Keratinocyte (primary cell): ENCODE measurements at regions not wholly inside any gene's neighbourhood (a gene's known extent, or its start where the extent isn't known, plus 50 kb on each side); places are given as distances from the start of the nearest gene placed in this dataset.

ENCODE experiments used
- DNase-seq: peaks from one replicate; pipeline ENCODE4 v3.0.0-alpha.2; 2011; ENCODE audit warnings: low read depth, missing footprints, low spot score
- FAIRE-seq: peaks from 2 replicates; lab custom pipeline; 2011; peaks lifted over from hg19 to GRCh38; lab: Jason Lieb, UNC
- H2AFZ ChIP-seq: 2 replicates; pipeline ENCODE4 v1.6.0; 2012; ENCODE audit warnings: low read length, control low read depth, inconsistent platforms; ENCODE audit not compliant: control insufficient read depth
- H3K27ac ChIP-seq: 2 replicates; pipeline ENCODE4 v1.5.1; 2011; ENCODE audit warnings: low read length; ENCODE audit not compliant: control insufficient read depth, insufficient read depth
- H3K27me3 ChIP-seq: 3 replicates; pipeline ENCODE4 v1.6.0; 2011; ENCODE audit warnings: low read length; ENCODE audit not compliant: control insufficient read depth, insufficient read depth; ENCODE audit errors: extremely low read depth
- H3K36me3 ChIP-seq, 2 experiments: 2 replicates in 1 of 2; 3 replicates in 1 of 2; pipeline ENCODE4 v1.5.1; 2011; ENCODE audit warnings: low read length in 2 of 2, mild to moderate bottlenecking in 1 of 2; ENCODE audit not compliant: control insufficient read depth in 2 of 2, insufficient read depth in 2 of 2; ENCODE audit errors: extremely low read depth in 1 of 2
- H3K4me1 ChIP-seq: 3 replicates; pipeline ENCODE4 v1.5.1; 2011; ENCODE audit warnings: low read length; ENCODE audit not compliant: control insufficient read depth, insufficient read depth; ENCODE audit errors: extremely low read depth
- H3K4me2 ChIP-seq: 3 replicates; pipeline ENCODE4 v1.6.0; 2011; ENCODE audit warnings: low read depth, low read length; ENCODE audit not compliant: control insufficient read depth, insufficient read depth; ENCODE audit errors: extremely low read depth
- H3K4me3 ChIP-seq, 3 experiments: fragments of 200-600 bp in 1 of 3; sonication (generic) in 1 of 3; 2 replicates in 2 of 3; 3 replicates in 1 of 3; pipeline ENCODE4 v1.5.1; 2011 to 2016; ENCODE audit warnings: low read length in 3 of 3, mild to moderate bottlenecking in 3 of 3, control low read depth in 2 of 3, inconsistent platforms in 1 of 3, low read depth in 1 of 3, mixed read lengths in 1 of 3, mixed run types in 1 of 3, moderate library complexity in 1 of 3; ENCODE audit not compliant: control insufficient read depth in 2 of 3, insufficient read depth in 2 of 3; ENCODE audit errors: extremely low read depth in 1 of 3
- H3K79me2 ChIP-seq: 2 replicates; pipeline ENCODE4 v1.6.0; 2012; ENCODE audit warnings: low read length; ENCODE audit not compliant: control insufficient read depth, insufficient read depth
- H3K9ac ChIP-seq: 3 replicates; pipeline ENCODE4 v1.6.0; 2011; ENCODE audit warnings: low read length; ENCODE audit not compliant: control insufficient read depth, insufficient read depth; ENCODE audit errors: extremely low read depth
- H3K9me1 ChIP-seq: 3 replicates; pipeline ENCODE4 v1.6.0; 2011; ENCODE audit warnings: low read length; ENCODE audit not compliant: control insufficient read depth, insufficient read depth; ENCODE audit errors: extremely low read depth
- H3K9me3 ChIP-seq: 2 replicates; pipeline ENCODE4 v1.5.1; 2012; ENCODE audit warnings: low read depth, low read length; ENCODE audit not compliant: control insufficient read depth
- H4K20me1 ChIP-seq: 3 replicates; pipeline ENCODE4 v1.6.0; 2011; ENCODE audit warnings: low read length; ENCODE audit not compliant: control insufficient read depth, insufficient read depth; ENCODE audit errors: extremely low read depth
- CTCF ChIP-seq, 3 experiments: IDR thresholded peaks in 1 of 3; conservative IDR thresholded peaks in 1 of 3; optimal IDR thresholded peaks in 1 of 3; 2 replicates in 2 of 3; 3 replicates in 1 of 3; pipeline versions ENCODE3 to v1.5.1; 2011; ENCODE audit warnings: low read length in 3 of 3, mild to moderate bottlenecking in 3 of 3, moderate library complexity in 2 of 3, control low read depth in 1 of 3, inconsistent platforms in 1 of 3; ENCODE audit not compliant: insufficient read depth in 2 of 3; ENCODE audit errors: extremely low read depth in 1 of 3
- EZH2 ChIP-seq: IDR thresholded peaks from one replicate; pipeline ENCODE4 v1.6.1; 2012; ENCODE audit warnings: inconsistent platforms, mild to moderate bottlenecking, low read length, moderate library complexity
- dilution Hi-C: fragments of 300-500 bp; cut with MboI; formaldehyde crosslinking; loops from one replicate; pipeline ENCODE4 v1.7.0; 2020; ENCODE audit warnings: low sequenced_read_pairs; ENCODE audit not compliant: extremely low pct_ligation_motif_present

GRCh38 chr4:94116842-94117241 is 90.8 kb upstream of the SMARCAD1 start:
- Histone ChIP-seq H3K36me3 (no peaks in the 10 kb centered on the region), H3K27me3 (no peaks in the 10 kb centered on the region), H2AFZ (no peak overlapping the region), H3K27ac (no peak overlapping the region), H4K20me1 (no peaks in the 10 kb centered on the region), H3K4me2 (no peak overlapping the region), H3K9me3 (no peaks in the 10 kb centered on the region), H3K4me1 (no peaks in the 10 kb centered on the region), H3K79me2 (no peaks in the 10 kb centered on the region), H3K4me3 (no peak overlapping the region), H3K9ac (no peak overlapping the region), H3K9me1 (no peaks in the 10 kb centered on the region)
- no peak for TF ChIP-seq EZH2
- TF ChIP-seq CTCF (optimal IDR thresholded peaks at IDR 0.05 in 1 of 3, IDR thresholded peaks at IDR 0.05 in 1 of 3, conservative IDR thresholded peaks at IDR 0.05 in 1 of 3; ENCODE audit: extremely low read depth in 1 of 3, insufficient read depth in 2 of 3, low read length in 3 of 3): no peak
- no peak for FAIRE-seq
- DNase-seq: no peak
- dilution Hi-C loops: no loop called here

- Histone ChIP-seq H3K9me3 (no peaks in the 10 kb centered on the region), H3K4me2 (no peak overlapping the region), H3K27me3 (no peaks in the 10 kb centered on the region), H3K36me3 (no peaks in the 10 kb centered on the region), H3K79me2 (no peaks in the 10 kb centered on the region), H4K20me1 (no peaks in the 10 kb centered on the region), H3K4me1 (no peaks in the 10 kb centered on the region), H3K9ac (no peak overlapping the region), H3K27ac (no peak overlapping the region), H3K4me3 (no peak overlapping the region), H3K9me1 (no peaks in the 10 kb centered on the region), H2AFZ (no peak overlapping the region)
- dilution Hi-C loops: no loop called here
- DNase-seq: no peak
- FAIRE-seq: no peak
- peak in 1 of 3 experiments; percentile 21 for TF ChIP-seq CTCF (optimal IDR thresholded peaks at IDR 0.05 in 1 of 3, IDR thresholded peaks at IDR 0.05 in 1 of 3, conservative IDR thresholded peaks at IDR 0.05 in 1 of 3; ENCODE audit: extremely low read depth in 1 of 3, insufficient read depth in 2 of 3, low read length in 3 of 3)
- TF ChIP-seq EZH2: no peak
Measured at GRCh38 chr4:94126669-94127068, 81.0 kb upstream of the SMARCAD1 start.
